GM19328 (cell line): ENCODE measurements at regions not wholly inside any gene's neighbourhood (a gene's known extent, or its start where the extent isn't known, plus 50 kb on each side); places are given as distances from the start of the nearest gene placed in this dataset.

Experiments used
- ATAC-seq: cut with Tn5 transposase; IDR thresholded peaks from one replicate; pipeline ENCODE4 v1.9.1; 2021; ENCODE audit warnings: mild to moderate bottlenecking, moderate library complexity; ENCODE audit not compliant: unreplicated experiment

GRCh38 chr16:62907562-62907961 is 871.3 kb upstream of the CDH8 start:
- ATAC-seq = no peak

GRCh38 chr16:62903961-62904502 is 867.8 kb upstream of the CDH8 start:
- no peak for ATAC-seq

- no peak for ATAC-seq
Measured at GRCh38 chr16:62899737-62900136, 863.5 kb upstream of the CDH8 start.

- ATAC-seq = no peak
Measured at GRCh38 chr16:62889097-62889496, 852.9 kb upstream of the CDH8 start.

GRCh38 chr16:62883509-62883908 is 847.3 kb upstream of the CDH8 start:
- ATAC-seq = no peak

- no peak for ATAC-seq
Measured at GRCh38 chr16:62882552-62883221, 846.4 kb upstream of the CDH8 start.

GRCh38 chr16:62876133-62876532 is 839.9 kb upstream of the CDH8 start:
- ATAC-seq = no peak

GRCh38 chr16:62872339-62872738 is 836.1 kb upstream of the CDH8 start:
- no peak for ATAC-seq

GRCh38 chr16:62870554-62870953 is 834.3 kb upstream of the CDH8 start:
- no peak for ATAC-seq

- no peak for ATAC-seq
Measured at GRCh38 chr16:62869837-62870236, 833.6 kb upstream of the CDH8 start.

GRCh38 chr16:62863139-62863538 is 826.9 kb upstream of the CDH8 start:
- ATAC-seq = no peak

- no peak for ATAC-seq
Measured at GRCh38 chr16:62853887-62854286, 817.6 kb upstream of the CDH8 start.

- ATAC-seq = no peak
Measured at GRCh38 chr16:62846399-62847057, 810.3 kb upstream of the CDH8 start.

- ATAC-seq = no peak
Measured at GRCh38 chr16:62832214-62832613, 796.0 kb upstream of the CDH8 start.

- ATAC-seq = no peak
Measured at GRCh38 chr16:62831235-62831850, 795.1 kb upstream of the CDH8 start.

GRCh38 chr16:62829607-62830006 is 793.4 kb upstream of the CDH8 start:
- ATAC-seq = no peak

- ATAC-seq = no peak
Measured at GRCh38 chr16:62829084-62829483, 792.8 kb upstream of the CDH8 start.

- ATAC-seq = no peak
Measured at GRCh38 chr16:62821824-62822223, 785.6 kb upstream of the CDH8 start.

GRCh38 chr16:62816971-62817519 is 780.8 kb upstream of the CDH8 start:
- no peak for ATAC-seq

- no peak for ATAC-seq
Measured at GRCh38 chr16:62814891-62815290, 778.7 kb upstream of the CDH8 start.

GRCh38 chr16:62805221-62805857 is 769.1 kb upstream of the CDH8 start:
- no peak for ATAC-seq
